Adipose tissue (tissue), 3 donors: ENCODE measurements at regions not wholly inside any gene's neighbourhood (a gene's known extent, or its start where the extent isn't known, plus 50 kb on each side); places are given as distances from the start of the nearest gene placed in this dataset.

Source experiments
- H3K27ac ChIP-seq: one replicate; pipeline ENCODE4 v1.5.1; 2013; ENCODE audit warnings: low read depth, low read length
- WGBS, 3 donors: extraction: QIAGEN DNeasy Blood & Tissue Kit; methylation state at CpG; one replicate each; pipeline ENCODE4 v1.1.7; 2013; 5-methylcytosine and 5-hydroxymethylcytosine counted together
- donor health status: healthy with polysubstance abuse.
- donor health status: Bipolar disorder and iron deficiency.
- donor health status: healthy.

GRCh38 chr2:11914455-11914854 is 168.0 kb downstream of the LPIN1 start:
- WGBS, 3 donors, result 63 to 84% (median 77%) methylated on average over 7 of the region's 7 CpGs
- H3K27ac ChIP-seq, result no peak overlapping the region

GRCh38 chr2:11915650-11916049 is 169.2 kb downstream of the LPIN1 start:
- WGBS, 3 donors, result 87 to 91% (median 90%) methylated on average over 4 of the region's 4 CpGs
- no peak overlapping the region for H3K27ac ChIP-seq

DNA sequence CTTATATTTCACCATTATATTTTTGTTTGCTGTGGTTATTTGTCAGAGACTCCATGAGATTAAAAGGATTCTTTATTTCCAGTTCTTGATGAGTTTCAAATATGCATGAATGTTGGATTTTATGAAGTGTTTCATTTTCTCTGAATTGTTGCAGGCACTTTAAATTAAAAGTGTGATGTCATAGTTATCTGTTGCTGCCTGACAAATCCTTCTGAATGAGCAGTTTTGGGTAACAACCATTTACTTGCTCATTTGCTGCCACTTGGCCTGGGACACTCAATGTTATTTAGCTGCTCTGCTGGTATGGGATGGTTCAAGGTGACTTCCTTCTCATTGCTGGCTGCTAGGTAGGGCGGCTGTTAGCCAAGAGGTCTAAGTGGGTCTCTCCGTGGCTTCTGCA is 173.5 kb downstream of the LPIN1 start:
- 88 to 94% (median 91%) methylated on average over 2 of the region's 2 CpGs for WGBS, 3 donors
- H3K27ac ChIP-seq, result no peak overlapping the region

- no peak overlapping the region for H3K27ac ChIP-seq
- WGBS, 3 donors, result 75 to 79% (median 77%) methylated on average over 6 of the region's 6 CpGs
These were observed 174.7 kb downstream of the LPIN1 start for GRCh38 chr2:11920993-11921583.

- WGBS, 3 donors, result 91 to 94% (median 92%) methylated on average over 4 of the region's 4 CpGs
- no peak overlapping the region for H3K27ac ChIP-seq
These were observed 175.9 kb downstream of the LPIN1 start for GRCh38 chr2:11922294-11922693.

DNA sequence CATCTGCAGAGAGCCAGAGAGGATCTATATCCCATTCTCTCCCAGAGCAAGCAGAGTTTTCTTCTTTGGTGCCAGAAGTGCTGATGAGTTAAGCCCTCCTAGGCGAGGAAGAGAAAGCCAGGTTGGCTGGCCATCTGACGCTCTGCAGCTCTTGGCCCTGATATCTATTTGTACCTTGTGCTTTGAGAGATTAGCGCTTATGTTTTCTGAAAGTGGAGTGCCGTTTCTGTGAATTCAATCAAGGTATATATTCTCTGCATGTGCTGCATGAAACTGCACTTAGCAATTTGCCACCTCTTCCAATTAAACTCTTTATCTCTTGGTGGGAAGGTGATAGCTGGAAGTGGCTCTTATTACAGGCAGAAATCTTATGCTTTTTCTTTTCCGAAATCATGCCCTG is 177.5 kb downstream of the LPIN1 start:
- WGBS, 3 donors, result 67 to 78% (median 74%) methylated on average over 5 of the region's 5 CpGs
- H3K27ac ChIP-seq, result no peak overlapping the region

- WGBS, 3 donors, result 64 to 89% (median 86%) methylated on average over 11 of the region's 11 CpGs
- no peak overlapping the region for H3K27ac ChIP-seq
These were observed 179.0 kb downstream of the LPIN1 start for GRCh38 chr2:11925295-11926066.

GRCh38 chr2:11930211-11930761 is 183.9 kb downstream of the LPIN1 start:
- 41 to 65% (median 43%) methylated on average over 11 of the region's 11 CpGs for WGBS, 3 donors
- no peak overlapping the region for H3K27ac ChIP-seq

- WGBS, 3 donors, result 84 to 91% (median 88%) methylated on average over 7 of the region's 7 CpGs
- H3K27ac ChIP-seq, result no peak overlapping the region
These were observed 185.6 kb downstream of the LPIN1 start for GRCh38 chr2:11932048-11932512.

GRCh38 chr2:11932962-11933361 is 186.5 kb downstream of the LPIN1 start:
- no peak overlapping the region for H3K27ac ChIP-seq

GRCh38 chr2:11933854-11934253 is 187.4 kb downstream of the LPIN1 start:
- no peak overlapping the region for H3K27ac ChIP-seq
- WGBS, 3 donors, result 77 to 93% (median 91%) methylated on average over 3 of the region's 3 CpGs

More at GRCh38 chr2:11932962-11933361, 186.5 kb downstream of the LPIN1 start:
- WGBS, 3 donors, result 86 to 92% (median 90%) methylated on average over 3 of the region's 3 CpGs

- 81 to 96% (median 82%) methylated on average over 9 of the region's 9 CpGs for WGBS, 3 donors
- H3K27ac ChIP-seq, result no peak overlapping the region
These were observed 190.3 kb downstream of the LPIN1 start for GRCh38 chr2:11936761-11937160.

DNA sequence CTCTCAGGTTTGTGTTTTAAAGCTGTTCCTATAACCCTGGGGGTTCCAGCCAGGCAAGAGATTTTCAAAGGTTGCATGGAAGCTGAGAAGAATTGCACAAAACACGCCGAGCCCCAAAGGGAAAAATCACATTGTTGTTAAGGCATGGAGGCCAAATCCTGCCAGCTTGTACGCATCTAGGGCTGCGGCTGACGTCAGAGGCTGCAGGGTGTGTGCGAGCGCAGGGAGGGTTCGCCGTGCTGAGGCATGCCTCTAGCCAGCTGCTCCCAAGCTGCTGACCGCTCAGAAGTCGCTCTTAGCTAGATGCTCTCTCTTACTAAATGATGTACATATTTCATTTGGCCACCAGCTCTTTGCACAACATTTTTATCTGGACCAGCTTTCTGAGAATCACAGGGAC is 191.8 kb downstream of the LPIN1 start:
- 69 to 74% (median 72%) methylated on average over 11 of the region's 11 CpGs for WGBS, 3 donors
- no peak overlapping the region for H3K27ac ChIP-seq

DNA sequence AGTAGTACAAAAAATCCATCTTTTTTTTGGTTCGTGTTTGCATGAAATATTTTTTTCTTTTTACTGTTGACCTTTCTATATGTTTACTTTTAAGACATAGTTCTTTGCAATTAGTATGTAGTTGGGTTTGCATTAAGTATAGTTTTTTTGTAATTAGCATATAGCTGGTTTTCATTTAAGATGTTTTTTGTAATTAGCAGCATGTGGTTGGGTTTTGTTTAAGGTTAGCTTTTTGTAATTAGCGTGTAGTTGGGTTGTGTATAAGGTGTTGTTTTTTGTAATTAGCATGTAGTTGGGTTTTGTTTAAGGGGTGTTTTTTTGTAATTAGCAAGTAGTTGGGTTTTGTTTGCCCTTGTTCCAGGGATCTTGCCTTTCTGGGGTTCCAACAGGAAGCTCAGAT is 193.1 kb downstream of the LPIN1 start:
- 83 to 91% (median 84%) methylated on average over 2 of the region's 2 CpGs for WGBS, 3 donors
- H3K27ac ChIP-seq, result no peak overlapping the region

DNA sequence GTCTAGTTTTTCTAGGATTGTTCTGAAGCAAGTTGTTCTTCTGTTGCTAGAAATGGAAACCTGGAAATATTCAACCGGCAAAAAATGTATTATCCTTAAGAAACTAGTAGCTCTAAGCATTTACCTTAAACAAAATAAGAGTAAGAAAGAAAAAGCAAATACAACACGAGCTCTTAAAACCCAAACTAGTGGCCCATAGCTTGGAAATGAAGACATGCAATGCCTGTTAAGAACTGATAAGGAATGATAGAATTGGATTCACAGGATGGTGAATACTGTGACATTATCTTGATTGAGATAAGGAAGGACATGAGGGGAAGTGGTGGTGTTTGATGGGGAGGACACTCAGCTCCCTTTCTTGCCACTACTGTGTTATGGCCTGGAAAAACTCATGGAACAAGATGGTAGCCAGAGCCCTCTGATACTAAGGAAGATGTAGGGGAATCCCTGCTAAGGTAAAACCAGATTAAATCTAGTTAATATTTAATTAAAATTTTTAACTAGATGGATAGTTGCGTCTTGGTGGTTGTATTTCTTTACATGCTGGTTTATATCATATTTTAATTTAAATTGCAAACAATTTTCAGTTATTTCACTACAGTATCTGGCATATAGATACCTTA is 193.8 kb downstream of the LPIN1 start:
- 84 to 92% (median 92%) methylated on average over 3 of the region's 3 CpGs for WGBS, 3 donors
- no peak overlapping the region for H3K27ac ChIP-seq

- 87 to 95% (median 94%) methylated on average over 4 of the region's 4 CpGs for WGBS, 3 donors
- no peak overlapping the region for H3K27ac ChIP-seq
These were observed 194.4 kb downstream of the LPIN1 start for GRCh38 chr2:11940799-11941198.

GRCh38 chr2:11941201-11942177 is 195.1 kb downstream of the LPIN1 start:
- no peak overlapping the region for H3K27ac ChIP-seq
- WGBS, 3 donors, result 74 to 90% (median 86%) methylated on average over 17 of the region's 17 CpGs

- no peak overlapping the region for H3K27ac ChIP-seq
- WGBS, 3 donors, result 83 to 91% (median 89%) methylated on average over 5 of the region's 5 CpGs
These were observed 195.7 kb downstream of the LPIN1 start for GRCh38 chr2:11942178-11942569.
